ENCODE measurements at regions not wholly inside any gene's neighbourhood (a gene's known extent, or its start where the extent isn't known, plus 50 kb on each side); places are given as distances from the start of the nearest gene placed in this dataset.

DNA sequence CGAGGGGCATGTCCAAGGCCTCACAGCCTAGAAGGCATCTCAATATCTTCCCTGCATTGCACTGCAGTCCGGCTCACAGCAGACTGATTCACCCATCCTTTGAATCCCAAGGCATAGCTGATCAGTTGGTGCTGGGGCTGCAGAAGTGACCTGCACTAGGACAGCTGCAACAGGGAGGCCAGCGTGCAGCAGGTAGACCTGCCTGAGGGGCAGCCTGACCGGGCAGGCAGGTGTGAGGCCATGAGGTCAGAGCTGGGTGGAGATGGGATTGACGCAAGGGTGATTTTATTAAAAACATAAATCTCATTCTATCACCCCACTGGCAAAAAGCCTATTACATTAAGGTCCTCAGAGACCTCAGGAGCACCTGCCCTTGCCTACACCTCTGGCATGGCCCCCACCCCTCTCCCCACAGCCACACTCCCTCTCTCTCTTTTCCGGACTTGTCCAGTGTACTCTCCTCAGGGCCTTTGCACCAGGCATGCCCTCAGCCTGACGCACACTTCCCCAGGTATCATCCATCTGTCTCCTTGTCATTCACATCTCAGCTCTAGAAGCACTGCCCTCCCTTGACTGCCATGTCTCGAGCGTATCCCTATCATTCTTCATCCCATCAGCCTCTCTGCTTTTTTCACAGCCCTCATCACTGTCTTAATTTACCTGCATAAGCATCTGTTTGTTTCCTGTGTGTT is 63.5 kb upstream of the WIPF1 start:
- TF ChIP-seq, protein P1, sequence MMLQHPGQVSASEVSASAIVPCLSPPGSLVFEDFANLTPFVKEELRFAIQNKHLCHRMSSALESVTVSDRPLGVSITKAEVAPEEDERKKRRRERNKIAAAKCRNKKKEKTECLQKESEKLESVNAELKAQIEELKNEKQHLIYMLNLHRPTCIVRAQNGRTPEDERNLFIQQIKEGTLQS (IDR thresholded peaks at IDR 0.05), result no peak
- no peak for TF ChIP-seq FOSL1 (IDR thresholded peaks at IDR 0.05; ENCODE audit: low read depth)
- TF ChIP-seq, protein P2, sequence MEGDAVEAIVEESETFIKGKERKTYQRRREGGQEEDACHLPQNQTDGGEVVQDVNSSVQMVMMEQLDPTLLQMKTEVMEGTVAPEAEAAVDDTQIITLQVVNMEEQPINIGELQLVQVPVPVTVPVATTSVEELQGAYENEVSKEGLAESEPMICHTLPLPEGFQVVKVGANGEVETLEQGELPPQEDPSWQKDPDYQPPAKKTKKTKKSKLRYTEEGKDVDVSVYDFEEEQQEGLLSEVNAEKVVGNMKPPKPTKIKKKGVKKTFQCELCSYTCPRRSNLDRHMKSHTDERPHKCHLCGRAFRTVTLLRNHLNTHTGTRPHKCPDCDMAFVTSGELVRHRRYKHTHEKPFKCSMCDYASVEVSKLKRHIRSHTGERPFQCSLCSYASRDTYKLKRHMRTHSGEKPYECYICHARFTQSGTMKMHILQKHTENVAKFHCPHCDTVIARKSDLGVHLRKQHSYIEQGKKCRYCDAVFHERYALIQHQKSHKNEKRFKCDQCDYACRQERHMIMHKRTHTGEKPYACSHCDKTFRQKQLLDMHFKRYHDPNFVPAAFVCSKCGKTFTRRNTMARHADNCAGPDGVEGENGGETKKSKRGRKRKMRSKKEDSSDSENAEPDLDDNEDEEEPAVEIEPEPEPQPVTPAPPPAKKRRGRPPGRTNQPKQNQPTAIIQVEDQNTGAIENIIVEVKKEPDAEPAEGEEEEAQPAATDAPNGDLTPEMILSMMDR (IDR thresholded peaks at IDR 0.05 in 2 of 3, conservative IDR thresholded peaks at IDR 0.05 in 1 of 3; ENCODE audit: borderline replicate concordance in 1 of 3, insufficient read depth in 1 of 3, low read depth in 2 of 3, low read length in 2 of 3), result no peak
